GM18868 (cell line): ENCODE measurements at regions not wholly inside any gene's neighbourhood (a gene's known extent, or its start where the extent isn't known, plus 50 kb on each side); places are given as distances from the start of the nearest gene placed in this dataset.
"Not testable (repeated sequence)": the region's sequence is repeated elsewhere in the genome, so short reads cannot be mapped to it uniquely, and the experiment has no call there.

Source experiments
- ATAC-seq: cut with Tn5 transposase; IDR thresholded peaks from one replicate; pipeline ENCODE4 v1.9.1; 2021; ENCODE audit warnings: mild to moderate bottlenecking, moderate library complexity; ENCODE audit not compliant: unreplicated experiment

DNA sequence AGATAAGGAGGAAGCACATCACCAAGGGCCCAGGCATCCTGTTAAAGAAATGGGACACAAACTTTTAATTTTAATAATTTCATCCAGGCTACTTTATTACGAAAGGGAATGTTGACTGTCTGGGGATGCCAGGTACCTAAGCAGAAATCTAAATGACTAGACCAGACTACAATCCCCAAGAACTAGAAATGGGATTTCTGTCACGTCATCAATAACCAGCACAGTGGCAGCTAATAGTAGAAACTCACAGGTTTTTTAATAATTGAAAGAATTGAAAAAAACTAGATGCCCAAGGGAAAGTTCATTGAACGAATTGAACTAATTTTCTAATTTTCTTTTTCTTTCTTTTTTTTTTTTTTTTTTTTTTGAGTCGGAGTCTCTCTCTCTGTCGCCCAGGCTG, 789.3 kb downstream of the IGSF11 start:
- no peak for ATAC-seq

DNA sequence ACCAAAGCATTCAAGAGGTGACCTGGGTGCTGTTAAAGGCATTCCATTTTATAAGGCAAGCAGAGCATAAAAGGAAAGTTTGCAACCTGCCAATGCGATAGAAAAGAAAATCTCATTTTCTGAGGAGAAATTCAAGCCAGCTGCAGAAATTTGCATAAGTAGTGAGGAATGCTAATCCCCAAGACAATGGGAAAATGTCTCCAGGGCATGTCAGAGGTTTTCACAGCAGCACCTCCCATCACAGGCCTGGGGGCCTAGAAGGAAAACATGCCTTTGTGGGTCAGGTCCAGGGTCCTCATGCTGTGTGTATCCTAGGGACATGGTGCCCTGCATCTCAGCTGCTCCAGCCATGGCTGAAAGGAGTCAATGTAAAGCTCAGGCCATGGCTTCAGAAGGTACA, 775.8 kb downstream of the IGSF11 start:
- not testable (repeated sequence) for ATAC-seq

DNA sequence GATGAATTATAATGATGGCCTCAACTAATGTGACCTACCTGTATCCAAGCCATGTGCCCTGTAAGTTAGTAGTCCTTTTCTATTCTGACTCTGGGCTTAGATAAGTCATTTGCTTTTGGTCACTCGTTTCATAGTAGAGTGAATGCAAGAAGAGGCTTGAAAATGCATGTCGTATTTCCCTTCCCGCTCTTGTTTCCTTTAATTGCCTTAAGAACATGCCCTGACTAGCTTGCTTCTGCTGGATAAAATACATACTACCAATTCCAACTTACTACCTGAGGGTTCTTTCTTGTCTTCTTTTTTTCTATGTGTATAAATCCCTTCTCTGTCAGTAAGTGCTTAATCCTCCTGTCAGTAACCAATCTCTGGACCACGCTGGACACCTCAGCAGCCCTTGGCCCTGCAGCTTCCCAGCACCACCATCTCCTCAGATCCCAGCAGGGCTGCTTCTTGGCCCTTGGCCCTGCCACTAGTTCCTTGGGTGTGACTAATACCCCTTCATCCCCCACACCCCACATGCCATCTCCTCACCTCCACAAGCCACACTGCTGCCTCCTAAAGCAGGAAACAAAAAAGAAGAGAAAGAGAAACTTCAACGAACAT, 771.7 kb downstream of the IGSF11 start:
- ATAC-seq, result no peak

DNA sequence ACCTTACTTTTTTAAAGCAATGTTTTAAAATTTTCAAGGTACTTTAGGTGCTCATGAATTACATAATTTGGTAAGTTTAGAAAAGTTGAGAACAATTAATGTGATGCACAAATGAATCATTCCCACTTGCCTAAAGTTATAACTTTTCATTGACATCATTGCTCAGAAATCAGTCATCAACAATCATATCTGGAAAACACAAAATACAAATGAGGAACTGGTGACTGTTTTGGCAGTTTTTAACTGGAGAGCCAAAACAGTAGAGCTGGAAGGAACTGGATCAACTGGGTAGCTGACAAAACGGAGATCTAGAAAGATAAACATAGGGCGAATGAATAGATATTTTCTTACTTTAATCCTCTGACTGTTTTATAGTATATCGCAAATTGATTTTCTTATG, 767.1 kb downstream of the IGSF11 start:
- ATAC-seq, result no peak

DNA sequence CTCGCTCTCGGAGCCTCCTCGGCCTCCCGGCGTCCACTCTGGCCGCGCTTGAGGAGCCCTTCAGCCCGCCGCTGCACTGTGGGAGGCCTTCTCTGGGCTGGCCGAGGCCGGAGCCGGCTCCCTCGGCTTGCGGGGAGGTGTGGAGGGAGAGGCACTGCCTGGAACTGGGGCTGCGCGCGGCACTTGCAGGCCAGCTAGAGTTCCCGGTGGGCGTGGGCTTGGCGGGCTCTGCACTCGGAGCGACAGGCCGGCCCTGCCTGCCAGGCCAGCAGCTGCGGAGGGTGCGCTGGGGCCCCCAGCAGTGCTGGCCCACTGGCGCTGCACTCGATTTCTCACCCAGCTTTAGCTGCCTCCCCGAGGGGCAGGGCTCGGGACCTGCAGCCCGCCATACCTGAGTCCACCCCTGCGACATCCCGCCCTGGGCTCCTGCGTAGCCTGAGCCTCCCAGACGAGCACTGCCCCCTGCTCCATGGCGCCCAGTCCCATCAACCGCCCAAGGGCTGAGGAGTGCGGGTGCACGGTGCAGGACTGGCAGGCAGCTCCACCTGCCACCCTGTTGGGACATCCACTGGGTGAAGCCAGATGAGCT, 765.0 kb downstream of the IGSF11 start:
- no peak for ATAC-seq

DNA sequence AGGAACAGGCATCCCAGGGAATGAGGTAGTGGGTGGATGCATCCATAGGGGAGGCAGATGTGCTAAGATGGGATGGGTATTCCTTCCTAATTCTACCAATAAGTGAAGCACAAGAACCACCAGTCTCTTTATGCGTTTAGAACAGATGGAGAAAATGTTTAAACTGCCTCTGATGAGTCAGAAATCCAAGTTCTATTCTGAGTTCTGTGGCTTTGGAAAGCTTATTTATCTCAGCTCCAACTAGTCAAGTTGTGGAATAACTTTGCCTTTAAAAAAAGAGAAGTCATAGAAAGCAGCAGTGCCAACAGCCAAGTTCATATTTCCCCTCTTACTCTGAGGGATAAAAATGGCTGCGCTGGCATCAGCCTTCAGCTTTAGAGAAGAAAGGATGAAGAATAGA, 761.7 kb downstream of the IGSF11 start:
- ATAC-seq, result no peak

DNA sequence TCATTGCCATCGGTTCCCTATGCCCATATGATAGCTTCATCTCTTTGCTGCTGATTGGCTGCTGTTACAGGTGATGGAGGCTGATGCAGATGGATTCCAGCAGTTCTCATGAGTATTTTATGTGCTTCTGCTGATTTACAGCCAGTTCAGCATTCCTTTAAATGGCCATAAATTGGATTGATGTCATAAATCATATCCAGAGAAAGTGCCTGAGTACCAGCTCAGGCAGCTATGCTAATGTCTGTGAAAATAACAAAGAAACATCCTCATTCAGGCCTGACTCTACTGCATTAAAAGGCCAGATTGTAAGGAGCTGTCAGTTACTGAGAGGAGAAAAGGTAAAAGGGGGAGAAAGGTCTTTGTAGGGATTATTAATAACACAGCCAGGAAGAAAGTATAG, 756.8 kb downstream of the IGSF11 start:
- no peak for ATAC-seq

DNA sequence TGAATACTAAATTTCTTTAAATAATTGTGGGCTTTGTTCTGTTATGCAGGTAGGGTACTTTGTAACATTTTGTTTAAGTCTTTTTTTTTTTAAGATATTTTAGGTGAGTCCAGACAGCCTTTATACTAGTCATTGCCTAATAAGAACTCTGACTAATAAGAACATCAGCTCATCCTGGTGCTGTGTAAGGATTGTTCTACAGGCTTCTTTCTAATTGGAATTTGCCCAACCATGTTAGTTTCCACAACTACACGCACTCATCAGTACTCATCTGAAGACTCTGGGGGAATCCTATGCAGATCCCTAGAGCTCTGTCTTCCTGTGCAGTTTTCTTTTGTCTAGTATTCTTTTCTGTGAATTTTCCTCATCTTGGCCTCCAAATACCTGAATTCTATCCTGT, 741.8 kb downstream of the IGSF11 start:
- no peak for ATAC-seq

DNA sequence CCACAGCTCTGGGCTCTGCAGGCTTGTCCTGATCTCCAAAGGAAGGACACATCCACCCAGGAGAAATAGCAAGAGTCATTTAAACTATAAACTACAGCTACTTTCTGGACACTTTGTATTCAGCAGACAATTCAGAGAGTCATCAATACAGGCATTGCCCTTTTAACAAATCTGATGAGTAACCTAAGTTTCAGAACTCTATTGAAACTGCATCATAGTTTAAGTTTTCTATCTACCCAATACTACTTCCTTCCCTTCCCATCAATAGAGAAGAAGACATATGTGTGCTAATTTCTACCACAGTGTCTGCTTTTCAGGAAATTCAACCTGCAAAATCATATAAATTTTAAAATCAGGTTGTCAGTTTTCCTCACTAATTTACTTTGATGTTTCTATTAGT, 736.5 kb downstream of the IGSF11 start:
- ATAC-seq, result no peak

DNA sequence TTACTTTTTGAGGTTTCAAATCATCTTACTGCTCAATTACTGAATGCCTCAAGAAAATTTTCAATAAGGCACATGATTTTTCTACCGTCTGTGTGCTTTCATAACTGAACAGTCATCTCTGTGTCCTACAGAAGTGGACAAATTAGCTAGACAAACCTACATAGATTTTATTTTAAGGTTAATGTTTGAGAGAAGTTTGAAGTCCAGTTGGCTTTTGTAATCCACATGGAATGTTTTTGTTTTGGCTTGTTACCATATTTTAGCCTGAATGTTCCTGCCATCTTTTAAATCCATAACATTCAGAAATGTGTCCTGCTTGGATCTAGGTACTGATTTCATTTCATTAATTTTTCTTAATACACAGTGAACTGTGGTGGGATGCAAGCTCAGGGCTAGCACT, 730.1 kb downstream of the IGSF11 start:
- no peak for ATAC-seq

DNA sequence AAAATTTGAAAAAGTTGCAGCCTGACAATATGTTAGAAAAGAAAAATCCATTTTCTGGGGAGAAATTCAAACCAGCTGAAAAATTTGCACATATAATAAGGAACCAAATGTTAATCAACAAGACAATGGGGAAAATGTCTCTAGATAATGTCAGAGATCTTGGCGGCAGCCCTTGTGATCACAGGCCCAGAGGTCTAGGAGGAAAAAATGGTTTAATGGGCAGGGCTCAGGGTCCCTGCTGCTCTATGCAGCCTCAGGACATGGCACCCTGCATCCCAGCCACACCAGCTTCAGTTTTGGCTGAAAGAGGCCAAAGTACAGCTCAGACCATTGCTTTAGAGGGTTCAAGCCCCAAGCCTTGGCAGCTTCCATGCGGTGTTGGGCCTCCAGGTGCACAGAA, 701.9 kb downstream of the IGSF11 start:
- ATAC-seq, result no peak

DNA sequence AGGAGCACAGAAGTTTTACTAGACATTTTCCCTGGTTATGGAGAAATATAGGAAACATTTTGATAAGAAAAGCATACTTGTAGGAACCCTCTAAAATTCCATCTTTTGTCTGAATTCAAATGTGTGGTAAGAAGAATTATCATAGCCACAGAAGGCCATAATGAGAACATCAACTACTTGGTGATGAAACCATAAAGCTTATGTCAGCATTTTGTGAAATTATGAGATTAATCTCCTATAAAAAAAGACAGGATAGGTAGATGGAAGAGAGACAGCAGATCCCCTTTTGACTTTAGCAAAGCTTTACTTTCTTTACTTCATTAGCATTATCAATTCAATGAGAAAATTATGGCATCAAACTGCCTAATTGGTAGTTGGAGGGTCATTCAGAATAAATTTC, 697.0 kb downstream of the IGSF11 start:
- ATAC-seq, result no peak

DNA sequence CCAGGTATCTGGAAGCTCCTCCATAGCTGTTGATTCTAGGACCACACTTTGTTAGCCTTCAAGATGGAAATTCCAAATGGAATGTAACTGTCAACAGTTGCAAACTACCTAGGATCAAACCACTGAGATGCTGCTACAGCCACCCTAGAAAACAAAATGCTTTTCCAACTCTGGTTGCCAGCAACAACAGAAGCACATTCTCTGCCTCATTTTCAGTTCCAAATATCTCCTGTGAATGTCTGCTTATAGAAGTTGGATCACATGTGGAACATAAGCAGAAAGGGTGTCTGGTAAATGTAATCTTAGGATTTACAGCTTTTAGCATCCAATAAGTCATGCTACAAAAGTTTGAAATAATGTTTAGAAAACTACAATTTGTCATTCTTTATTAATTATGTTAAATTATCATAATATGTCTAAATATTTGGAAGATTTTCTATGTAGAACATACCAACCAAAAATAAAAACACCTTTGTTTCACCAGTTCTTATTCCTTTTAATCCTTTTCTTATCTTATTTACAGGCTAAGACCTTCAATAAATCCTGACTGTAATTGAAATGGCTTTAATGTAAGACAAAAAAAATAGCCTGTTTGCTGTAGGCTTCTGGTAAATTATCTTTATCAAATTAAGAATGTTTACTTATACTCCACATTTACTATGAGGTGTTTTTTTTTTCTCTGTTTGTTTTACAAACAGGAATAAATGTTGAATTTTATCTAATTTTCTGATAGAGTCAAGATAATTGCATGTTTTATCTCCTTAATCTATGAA, 687.1 kb downstream of the IGSF11 start:
- ATAC-seq, result no peak

DNA sequence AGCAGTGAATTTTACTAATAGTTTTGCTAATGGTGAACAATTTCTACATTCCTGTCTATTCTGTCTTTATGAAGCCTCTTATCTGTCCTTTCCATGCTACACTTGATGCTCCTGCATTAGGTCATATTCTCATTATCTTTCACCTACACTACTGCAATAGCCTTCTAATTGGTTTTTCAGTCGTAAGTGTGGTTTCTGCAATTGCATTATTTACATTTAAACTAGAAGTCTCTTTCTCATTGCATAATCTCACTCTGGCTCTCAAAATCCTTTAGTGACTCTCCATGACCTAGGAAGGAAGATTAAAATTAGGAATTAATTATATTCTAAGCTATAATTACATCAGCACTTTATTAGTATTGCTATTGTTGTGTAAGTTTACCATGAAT, 686.5 kb downstream of the IGSF11 start:
- ATAC-seq, result no peak

DNA sequence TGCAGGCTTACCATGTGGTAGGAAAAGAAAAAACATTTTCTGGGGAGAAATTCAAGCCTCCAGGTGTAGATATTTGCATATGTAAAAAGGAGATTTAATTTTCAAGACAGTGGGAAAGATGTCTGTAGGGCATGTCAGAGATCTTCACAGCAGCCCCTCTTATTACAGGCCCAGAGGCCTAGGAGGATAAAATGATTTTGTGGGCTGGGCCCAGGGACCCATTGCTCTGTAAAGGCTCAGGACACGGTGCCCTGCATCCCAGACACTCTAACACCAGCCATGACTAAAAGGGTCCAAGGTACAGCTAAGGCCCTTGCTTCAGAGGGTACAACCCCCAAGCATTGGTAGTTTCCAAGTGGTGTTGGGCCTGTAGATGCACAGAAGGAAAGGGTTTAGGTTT, 680.1 kb downstream of the IGSF11 start:
- ATAC-seq, result no peak

DNA sequence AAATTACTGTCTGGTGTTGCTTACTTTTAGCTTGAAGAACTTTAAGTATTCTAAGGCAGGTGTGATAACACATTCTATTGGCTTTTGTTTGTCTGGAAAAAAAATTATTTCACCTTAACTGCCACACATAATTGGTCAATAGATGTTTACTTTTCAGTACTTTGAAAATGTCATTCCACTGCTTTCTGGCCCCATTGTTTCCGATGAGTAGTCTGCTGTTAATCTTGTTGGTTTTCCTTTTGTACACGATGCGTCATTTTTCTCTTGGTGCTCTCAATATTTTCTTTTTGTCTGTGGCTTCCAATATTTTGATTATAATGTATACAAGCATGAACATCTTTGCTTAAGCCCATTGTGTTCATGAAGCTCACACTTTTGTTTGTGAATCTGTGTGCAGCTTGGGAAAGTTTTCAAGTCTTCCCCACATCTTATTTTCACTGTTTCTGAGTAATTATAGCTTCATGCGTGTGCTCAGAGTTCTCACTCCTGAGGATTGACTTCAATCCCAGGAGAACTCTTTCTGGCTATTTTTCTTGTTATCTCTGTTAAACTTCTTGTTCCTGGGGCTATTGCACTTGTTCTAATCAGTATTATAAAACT, 664.7 kb downstream of the IGSF11 start:
- ATAC-seq, result no peak

DNA sequence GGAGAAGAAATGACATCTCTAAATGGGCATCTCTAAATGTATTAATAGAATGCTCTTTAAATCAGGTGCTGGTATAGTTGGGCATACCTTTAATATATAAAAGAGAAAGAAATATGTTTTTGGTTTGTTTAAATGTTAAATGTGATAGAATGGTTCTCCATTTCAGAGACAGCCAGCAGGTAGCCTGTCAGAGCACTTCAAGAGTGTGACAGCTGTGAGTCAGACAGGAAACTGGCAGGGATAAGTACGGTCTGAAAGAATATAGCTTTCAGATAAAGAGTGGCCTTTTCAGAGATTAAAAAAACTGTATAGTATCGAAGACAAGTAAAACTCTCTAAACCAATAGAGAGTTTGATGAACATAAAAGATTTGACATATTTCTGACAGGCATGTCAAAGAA, 654.1 kb downstream of the IGSF11 start:
- no peak for ATAC-seq

DNA sequence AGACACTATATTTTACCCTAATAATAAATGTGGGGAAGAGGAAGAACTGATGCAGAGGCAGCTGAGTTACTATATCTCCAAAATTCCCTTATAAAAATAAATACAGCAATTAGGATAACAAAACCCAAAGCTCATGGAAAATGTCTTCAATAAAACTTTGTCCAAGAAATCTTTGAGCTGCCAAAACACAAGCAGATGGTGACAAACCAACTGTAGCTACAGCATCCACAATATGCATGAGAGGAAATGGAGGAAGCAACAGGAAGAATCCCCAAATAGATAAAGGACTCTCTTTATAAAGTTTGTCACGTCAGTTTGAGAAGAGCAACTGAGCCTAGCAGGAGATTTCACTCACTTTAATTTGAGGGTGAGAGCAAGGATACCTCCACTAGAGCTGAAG, 638.2 kb downstream of the IGSF11 start:
- no peak for ATAC-seq

DNA sequence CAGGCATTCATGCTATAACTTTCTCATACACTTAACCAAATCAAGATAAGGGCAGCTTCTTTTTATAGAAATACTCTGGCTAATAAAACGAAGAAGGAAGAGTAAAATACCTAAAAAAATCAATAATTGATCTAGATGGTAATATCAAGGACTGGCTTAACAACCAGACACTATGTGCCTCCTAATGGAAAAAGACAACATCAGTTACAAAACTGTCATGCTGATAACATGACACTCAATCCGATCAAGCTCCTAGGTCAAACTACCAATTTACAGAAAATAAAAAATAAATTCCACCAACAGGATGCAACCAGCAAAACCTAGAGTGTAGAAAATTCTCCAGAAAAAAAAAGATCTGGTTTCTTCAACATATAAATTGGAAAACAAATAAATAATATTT, 634.6 kb downstream of the IGSF11 start:
- no peak for ATAC-seq

DNA sequence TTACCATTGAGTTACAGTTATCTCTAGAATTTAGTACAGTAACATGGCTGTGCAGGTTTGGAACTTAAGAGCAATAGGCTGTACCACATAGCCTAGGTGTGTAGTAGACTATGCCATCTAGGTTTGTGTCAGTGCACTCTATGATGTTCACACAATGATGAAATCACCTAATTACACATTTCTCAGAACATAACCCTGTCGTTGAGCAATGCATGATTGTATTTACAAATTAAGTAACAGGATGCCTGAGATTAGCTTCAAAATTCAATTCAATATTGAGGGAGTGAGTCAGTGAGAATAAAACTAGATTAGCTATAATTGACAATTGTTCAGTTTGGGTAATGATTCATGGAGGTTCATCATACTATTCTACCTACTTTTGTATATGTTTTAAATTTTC, 633.8 kb downstream of the IGSF11 start:
- ATAC-seq, result no peak

DNA sequence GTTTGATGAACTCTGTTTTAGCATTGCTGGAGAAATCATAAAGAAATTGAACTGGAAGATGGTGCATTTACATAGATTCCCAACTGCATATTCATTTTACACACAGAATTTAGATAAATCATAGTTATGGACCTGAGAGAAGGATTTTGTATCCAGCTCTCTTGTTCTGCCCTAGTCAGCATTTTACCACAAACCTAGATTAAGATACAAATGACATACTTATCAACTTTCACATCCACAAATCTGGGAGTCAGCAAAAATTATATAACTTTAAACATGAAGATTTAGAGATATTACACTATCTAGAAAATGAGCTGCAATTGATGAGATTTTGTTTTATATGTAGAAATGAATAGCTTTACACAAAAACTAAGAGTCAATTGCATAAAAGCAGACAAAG, 632.8 kb downstream of the IGSF11 start:
- ATAC-seq, result no peak

DNA sequence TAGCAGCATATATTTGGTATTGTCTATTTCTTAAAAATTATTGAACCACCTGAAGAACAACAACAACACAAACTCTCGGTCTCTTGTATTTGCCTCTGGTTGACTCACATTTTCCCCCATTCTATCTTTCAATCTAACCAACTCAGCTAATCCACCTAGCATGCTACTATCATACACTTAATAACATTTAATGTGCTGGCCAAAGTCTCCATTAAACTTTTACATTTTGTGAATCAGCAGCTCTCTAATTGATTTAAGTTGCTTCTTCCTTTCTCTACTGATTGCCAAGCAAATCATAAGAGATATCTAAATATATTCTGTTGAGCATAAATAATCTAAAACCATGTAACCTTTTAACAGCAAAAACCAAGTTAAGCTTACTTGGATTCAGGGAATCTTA, 631.7 kb downstream of the IGSF11 start:
- ATAC-seq, result no peak
